DOHH2 (cell line): ENCODE measurements at regions not wholly inside any gene's neighbourhood (a gene's known extent, or its start where the extent isn't known, plus 50 kb on each side); places are given as distances from the start of the nearest gene placed in this dataset.

ENCODE experiments used
- H3F3A ChIP-seq: fragments of 200-600 bp; sonication (generic), shearing (Covaris generic); 2 replicates; pipeline ENCODE4 v1.6.0; 2016; ENCODE audit warnings: antibody characterized with exemption, mild to moderate bottlenecking; ENCODE audit not compliant: control insufficient read depth, insufficient read depth
- H3K27ac ChIP-seq: fragments of 200-600 bp; sonication (generic); 2 replicates; pipeline ENCODE4 v1.5.1; 2014; ENCODE audit warnings: low read depth, mild to moderate bottlenecking, low read length, moderate library complexity
- H3K27me3 ChIP-seq: fragments of 200-600 bp; sonication (generic); 2 replicates; pipeline ENCODE4 v1.6.1; 2014; ENCODE audit warnings: mild to moderate bottlenecking, low read length, mixed read lengths; ENCODE audit not compliant: control insufficient read depth
- H3K36me3 ChIP-seq: fragments of 200-600 bp; sonication (generic); 2 replicates; pipeline ENCODE4 v1.6.1; 2014; ENCODE audit warnings: mild to moderate bottlenecking, low read length, moderate library complexity, mixed read lengths; ENCODE audit not compliant: control insufficient read depth
- H3K4me1 ChIP-seq: fragments of 200-600 bp; sonication (generic); 2 replicates; pipeline ENCODE4 v1.6.1; 2014; ENCODE audit warnings: mild to moderate bottlenecking, low read length, mixed read lengths; ENCODE audit not compliant: control insufficient read depth
- H3K4me2 ChIP-seq: fragments of 200-600 bp; sonication (generic); 2 replicates; pipeline ENCODE4 v1.6.0; 2014; ENCODE audit warnings: mild to moderate bottlenecking, low read length, moderate library complexity
- H3K4me3 ChIP-seq: fragments of 200-600 bp; sonication (generic); 2 replicates; pipeline ENCODE4 v1.5.1; 2014; ENCODE audit warnings: mild to moderate bottlenecking, low read length, mixed read lengths
- H3K79me2 ChIP-seq: fragments of 200-600 bp; sonication (generic); 2 replicates; pipeline ENCODE4 v1.6.1; 2014; ENCODE audit warnings: mild to moderate bottlenecking, low read length, mixed read lengths; ENCODE audit not compliant: control insufficient read depth
- H3K9me2 ChIP-seq: fragments of 200-600 bp; sonication (generic); replicated peaks from 2 replicates; pipeline ENCODE4 v1.6.1; 2014; ENCODE audit warnings: mild to moderate bottlenecking, low read length, mixed read lengths; ENCODE audit not compliant: control insufficient read depth
- H3K9me3 ChIP-seq: fragments of 200-600 bp; sonication (generic); 2 replicates; pipeline ENCODE4 v1.6.1; 2014; ENCODE audit warnings: antibody characterized with exemption, low read length, mixed read lengths; ENCODE audit not compliant: control insufficient read depth, insufficient read depth
- H4K20me1 ChIP-seq: fragments of 200-600 bp; sonication (generic); 2 replicates; pipeline ENCODE4 v1.6.0; 2014; ENCODE audit warnings: low read depth, mild to moderate bottlenecking, antibody characterized with exemption, low read length, moderate library complexity; ENCODE audit not compliant: control insufficient read depth, insufficient read depth
- EZH2phosphoT487 ChIP-seq: fragments of 200-600 bp; sonication (generic); IDR thresholded peaks from 2 replicates; pipeline ENCODE4 v1.6.1; 2017; ENCODE audit warnings: borderline replicate concordance, mild to moderate bottlenecking, antibody characterized with exemption, low read length, moderate library complexity, mixed read lengths
- TF ChIP-seq, protein P1 (sequence below): fragments of 200-600 bp; sonication (generic); IDR thresholded peaks from one replicate; pipeline ENCODE4 v1.5.1; 2014; ENCODE audit warnings: antibody characterized with exemption, mild to moderate bottlenecking, low read depth, low read length; ENCODE audit not compliant: poor library complexity, severe bottlenecking

- Histone ChIP-seq H3K4me3 (no peak overlapping the region), H3K79me2 (no peaks in the 10 kb centered on the region), H3K27me3 (no peaks in the 10 kb centered on the region), H3K4me1 (no peaks in the 10 kb centered on the region), H3K9me2 (no peaks in the 10 kb centered on the region), H3K9me3 (no peaks in the 10 kb centered on the region), H4K20me1 (no peaks in the 10 kb centered on the region), H3K36me3 (no peaks in the 10 kb centered on the region), H3K4me2 (no peak overlapping the region), H3F3A (no peaks in the 10 kb centered on the region), H3K27ac (no peak overlapping the region)
- TF ChIP-seq EZH2phosphoT487, result no peak
- TF ChIP-seq, protein P1, sequence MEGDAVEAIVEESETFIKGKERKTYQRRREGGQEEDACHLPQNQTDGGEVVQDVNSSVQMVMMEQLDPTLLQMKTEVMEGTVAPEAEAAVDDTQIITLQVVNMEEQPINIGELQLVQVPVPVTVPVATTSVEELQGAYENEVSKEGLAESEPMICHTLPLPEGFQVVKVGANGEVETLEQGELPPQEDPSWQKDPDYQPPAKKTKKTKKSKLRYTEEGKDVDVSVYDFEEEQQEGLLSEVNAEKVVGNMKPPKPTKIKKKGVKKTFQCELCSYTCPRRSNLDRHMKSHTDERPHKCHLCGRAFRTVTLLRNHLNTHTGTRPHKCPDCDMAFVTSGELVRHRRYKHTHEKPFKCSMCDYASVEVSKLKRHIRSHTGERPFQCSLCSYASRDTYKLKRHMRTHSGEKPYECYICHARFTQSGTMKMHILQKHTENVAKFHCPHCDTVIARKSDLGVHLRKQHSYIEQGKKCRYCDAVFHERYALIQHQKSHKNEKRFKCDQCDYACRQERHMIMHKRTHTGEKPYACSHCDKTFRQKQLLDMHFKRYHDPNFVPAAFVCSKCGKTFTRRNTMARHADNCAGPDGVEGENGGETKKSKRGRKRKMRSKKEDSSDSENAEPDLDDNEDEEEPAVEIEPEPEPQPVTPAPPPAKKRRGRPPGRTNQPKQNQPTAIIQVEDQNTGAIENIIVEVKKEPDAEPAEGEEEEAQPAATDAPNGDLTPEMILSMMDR, result no peak
Measured at GRCh38 chr3:104547031-104547430, 819.7 kb upstream of the ALCAM start.

DNA sequence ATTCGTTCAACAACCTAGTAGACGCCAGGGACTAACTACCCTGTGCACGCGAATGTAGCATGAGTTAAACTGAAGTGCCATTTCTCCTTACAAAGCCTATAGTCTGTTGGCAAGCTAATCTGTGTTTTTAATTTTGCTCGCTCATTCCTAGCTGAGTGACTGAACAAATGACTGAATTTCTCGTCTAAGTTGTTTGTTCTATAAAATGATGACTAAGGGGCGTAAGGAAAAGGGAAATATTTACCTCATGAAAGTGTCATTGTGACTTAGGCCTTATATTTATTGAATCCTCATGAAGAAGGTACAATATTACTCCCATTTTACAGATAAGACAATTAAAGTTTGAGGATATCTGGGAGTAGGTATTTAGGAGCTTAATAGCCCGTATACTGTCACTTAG is 818.3 kb upstream of the ALCAM start:
- Histone ChIP-seq H3K36me3 (no peaks in the 10 kb centered on the region), H3K4me3 (no peak overlapping the region), H3K27ac (no peak overlapping the region), H3F3A (no peaks in the 10 kb centered on the region), H4K20me1 (no peaks in the 10 kb centered on the region), H3K79me2 (no peaks in the 10 kb centered on the region), H3K4me2 (no peak overlapping the region), H3K9me3 (no peaks in the 10 kb centered on the region), H3K9me2 (no peaks in the 10 kb centered on the region), H3K4me1 (no peaks in the 10 kb centered on the region), H3K27me3 (no peaks in the 10 kb centered on the region)
- TF ChIP-seq, protein P1, result no peak

DNA sequence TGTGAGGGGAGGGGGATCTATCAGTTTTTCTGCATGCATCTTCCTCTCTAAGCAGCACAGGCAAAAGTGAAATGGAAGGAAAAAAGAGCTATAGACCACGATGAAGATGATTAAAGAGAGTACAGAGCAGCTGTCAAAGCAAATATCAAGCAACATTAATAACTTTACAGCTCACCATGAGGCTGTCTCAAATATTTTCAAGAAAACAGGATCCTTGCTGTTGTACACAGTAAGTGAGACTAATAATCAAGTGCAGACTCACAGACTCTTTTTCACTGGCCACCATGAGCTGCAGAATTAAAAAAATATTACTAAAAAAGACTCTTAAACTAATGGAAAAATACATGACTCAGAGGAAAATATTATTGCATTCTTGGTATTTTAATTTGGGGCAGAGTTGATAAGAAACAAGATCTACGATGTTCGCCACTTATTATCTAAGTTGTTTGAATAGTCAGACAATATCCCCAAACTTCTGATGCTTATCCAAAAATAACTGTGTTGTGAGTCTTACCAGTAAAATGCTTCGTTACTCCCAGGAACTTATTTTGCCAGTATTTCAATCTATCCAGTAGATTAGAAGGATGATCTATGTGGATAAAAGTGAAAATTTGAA is 817.5 kb upstream of the ALCAM start:
- H4K20me1 ChIP-seq, result no peaks in the 10 kb centered on the region
- H3K4me1 ChIP-seq, result no peaks in the 10 kb centered on the region
- no peak overlapping the region for H3K4me3 ChIP-seq
- H3K9me3 ChIP-seq, result no peaks in the 10 kb centered on the region
- no peaks in the 10 kb centered on the region for H3K36me3 ChIP-seq
- H3F3A ChIP-seq, result no peaks in the 10 kb centered on the region
- no peak overlapping the region for H3K27ac ChIP-seq
- no peaks in the 10 kb centered on the region for H3K9me2 ChIP-seq
- TF ChIP-seq, protein P1, result no peak
- no peak for TF ChIP-seq EZH2phosphoT487
- no peak overlapping the region for H3K4me2 ChIP-seq
- no peaks in the 10 kb centered on the region for H3K79me2 ChIP-seq
- H3K27me3 ChIP-seq, result no peaks in the 10 kb centered on the region
